Aorta (tissue), 5 donors: ENCODE measurements at regions not wholly inside any gene's neighbourhood (a gene's known extent, or its start where the extent isn't known, plus 50 kb on each side); places are given as distances from the start of the nearest gene placed in this dataset.

Experiments used
- ATAC-seq: fragments of 200-7000 bp; cut with Tn5 transposase; one replicate; pipeline ENCODE4 v1.9.1; 2022; ENCODE audit warnings: moderate library complexity; ENCODE audit not compliant: low FRiP score
- DNase-seq, 2 donors: peaks; one replicate each; pipeline ENCODE4 v3.0.0-alpha.2; 2020
- H3K27ac ChIP-seq, 2 donors: one replicate each; pipeline ENCODE4 v1.5.1; 2013; ENCODE audit warnings: low read length in 2 of 2, mild to moderate bottlenecking in 2 of 2, moderate library complexity in 2 of 2, control low read depth in 1 of 2, inconsistent platforms in 1 of 2, low read depth in 1 of 2
- H3K27me3 ChIP-seq, 2 donors: one replicate each; pipeline ENCODE4 v1.6.1; 2013; ENCODE audit warnings: control low read depth in 1 of 2, low read length in 1 of 2, mild to moderate bottlenecking in 1 of 2, moderate library complexity in 1 of 2; ENCODE audit not compliant: insufficient read depth in 2 of 2, control insufficient read depth in 1 of 2
- H3K36me3 ChIP-seq, 2 donors: one replicate each; pipeline ENCODE4 v1.6.1; 2013; ENCODE audit warnings: control low read depth in 1 of 2, low read length in 1 of 2, mild to moderate bottlenecking in 1 of 2; ENCODE audit not compliant: insufficient read depth in 2 of 2, control insufficient read depth in 1 of 2
- H3K4me1 ChIP-seq, 2 donors: one replicate each; pipeline ENCODE4 v1.6.1; 2013; ENCODE audit warnings: low read length in 2 of 2, control low read depth in 1 of 2, mild to moderate bottlenecking in 1 of 2, moderate library complexity in 1 of 2; ENCODE audit not compliant: insufficient read depth in 2 of 2, control insufficient read depth in 1 of 2
- H3K4me3 ChIP-seq, 2 donors: one replicate each; pipeline ENCODE4 v1.5.1; 2013; ENCODE audit warnings: low read length in 2 of 2, control low read depth in 1 of 2, mild to moderate bottlenecking in 1 of 2
- H3K9me3 ChIP-seq: one replicate; pipeline ENCODE4 v1.6.1; 2013; ENCODE audit warnings: mild to moderate bottlenecking, low read length; ENCODE audit not compliant: control insufficient read depth
- WGBS, 2 donors: extraction: QIAGEN DNeasy Blood & Tissue Kit; methylation state at CpG; one replicate each; pipeline ENCODE4 v1.1.7; 2013; 5-methylcytosine and 5-hydroxymethylcytosine counted together
- intact Hi-C, 2 donors: fragments of 100-400 bp; cut with DNase I; formaldehyde crosslinking; loops; one replicate each; pipeline versions ENCODE4 v1.14.2 to v1.15.0; 2022
- donor health status: healthy with polysubstance abuse.
- donor health status: Bipolar disorder and iron deficiency.
- donor health status: DM: no; HTN: no; CAD: no.
- donor health status: DM: no; HTN: no; CAD: no.
- donor health status: DM: yes; HTN: yes; CAD: no.

- WGBS, 2 donors: 80 to 85% methylated on average over 2 of the region's 2 CpGs
- intact Hi-C loops: no loop called here
- Histone ChIP-seq H3K9me3 (peaks cover 7% of the 10 kb centered on the region), H3K27me3 (no peaks in the 10 kb centered on the region), H3K4me3 (no peak overlapping the region), H3K36me3 (no peaks in the 10 kb centered on the region), H3K4me1 (no peaks in the 10 kb centered on the region), H3K27ac (no peak overlapping the region)
- DNase-seq (peak in 1 of 2 donors; percentile 11), ATAC-seq (no peak)
Measured at GRCh38 chr3:10563396-10563795, 58.0 kb upstream of the ATP2B2 start.

- Histone ChIP-seq H3K27ac (no peak overlapping the region), H3K4me1 (no peaks in the 10 kb centered on the region), H3K4me3 (no peak overlapping the region), H3K9me3 (peaks cover 7% of the 10 kb centered on the region), H3K36me3 (no peaks in the 10 kb centered on the region), H3K27me3 (no peaks in the 10 kb centered on the region)
- intact Hi-C loops: no loop called here
- 70 to 75% methylated on average over 3 of the region's 3 CpGs for WGBS, 2 donors
- ATAC-seq: no peak
- DNase-seq: peak in 1 of 2 donors; percentile 2
Measured at GRCh38 chr3:10565814-10566213, 60.4 kb upstream of the ATP2B2 start.

- no peak for DNase-seq
- peaks cover 7% of the 10 kb centered on the region for H3K9me3 ChIP-seq
- intact Hi-C loops: no loop called here
- no peaks in the 10 kb centered on the region for H3K36me3 ChIP-seq
- WGBS, 2 donors: 90 to 91% methylated on average over 3 of the region's 3 CpGs
- H3K27me3 ChIP-seq: no peaks in the 10 kb centered on the region
- H3K4me3 ChIP-seq: no peak overlapping the region
- no peak overlapping the region for H3K27ac ChIP-seq
- ATAC-seq: no peak
- no peaks in the 10 kb centered on the region for H3K4me1 ChIP-seq
Measured at GRCh38 chr3:10566451-10566850, 61.1 kb upstream of the ATP2B2 start.

- intact Hi-C loops: no loop called here
- DNase-seq (no peak), ATAC-seq (no peak)
- WGBS, 2 donors: 19 to 22% methylated on average over 5 of the region's 5 CpGs
- Histone ChIP-seq H3K4me1 (no peaks in the 10 kb centered on the region), H3K27ac (no peak overlapping the region), H3K36me3 (no peaks in the 10 kb centered on the region), H3K27me3 (no peaks in the 10 kb centered on the region), H3K4me3 (no peak overlapping the region), H3K9me3 (peaks cover 8% of the 10 kb centered on the region)
Measured at GRCh38 chr3:10568549-10568948, 63.2 kb upstream of the ATP2B2 start.

GRCh38 chr3:10570196-10570946 lies 65.0 kb upstream of the ATP2B2 start:
- no peak for ATAC-seq
- intact Hi-C loops: no loop called here
- H3K9me3 ChIP-seq: peaks cover 1% of the 10 kb centered on the region
- no peak overlapping the region for H3K4me3 ChIP-seq
- H3K27me3 ChIP-seq: no peaks in the 10 kb centered on the region
- no peaks in the 10 kb centered on the region for H3K4me1 ChIP-seq
- no peak overlapping the region for H3K27ac ChIP-seq
- no peak for DNase-seq
- WGBS, 2 donors: 65 to 71% methylated on average over 11 of the region's 11 CpGs
- H3K36me3 ChIP-seq: no peaks in the 10 kb centered on the region

GRCh38 chr3:10574101-10574620 lies 68.8 kb upstream of the ATP2B2 start:
- ATAC-seq: no peak
- 65 to 77% methylated on average over 6 of the region's 6 CpGs for WGBS, 2 donors
- no peak overlapping the region for H3K4me3 ChIP-seq
- no peaks in the 10 kb centered on the region for H3K4me1 ChIP-seq
- H3K27me3 ChIP-seq: no peaks in the 10 kb centered on the region
- H3K9me3 ChIP-seq: peaks cover 1% of the 10 kb centered on the region
- intact Hi-C loops: no loop called here
- no peaks in the 10 kb centered on the region for H3K36me3 ChIP-seq
- H3K27ac ChIP-seq: no peak overlapping the region
- no peak for DNase-seq

- Histone ChIP-seq H3K27me3 (no peaks in the 10 kb centered on the region), H3K4me1 (no peaks in the 10 kb centered on the region), H3K4me3 (no peak overlapping the region), H3K36me3 (no peaks in the 10 kb centered on the region), H3K27ac (no peak overlapping the region), H3K9me3 (peaks cover 1% of the 10 kb centered on the region)
- intact Hi-C loops: no loop called here
- no peak for ATAC-seq
- DNase-seq: no peak
- 87 to 89% methylated on average over 5 of the region's 5 CpGs for whole genome bisulfite sequencing, 2 donors
Measured at GRCh38 chr3:10575601-10576160, 70.3 kb upstream of the ATP2B2 start.

GRCh38 chr3:10577486-10577885 lies 72.1 kb upstream of the ATP2B2 start:
- intact Hi-C loops: no loop called here
- no peak for ATAC-seq
- Histone ChIP-seq H3K9me3 (no peaks in the 10 kb centered on the region), H3K27ac (no peak overlapping the region), H3K4me3 (no peak overlapping the region), H3K36me3 (no peaks in the 10 kb centered on the region), H3K4me1 (no peaks in the 10 kb centered on the region), H3K27me3 (no peaks in the 10 kb centered on the region)
- no peak for DNase-seq
- 17 to 20% methylated on average over 7 of the region's 7 CpGs for WGBS, 2 donors

- H3K9me3 ChIP-seq: no peaks in the 10 kb centered on the region
- intact Hi-C loops: no loop called here
- no peaks in the 10 kb centered on the region for H3K36me3 ChIP-seq
- no peak for ATAC-seq
- no peak for DNase-seq
- H3K4me1 ChIP-seq: no peaks in the 10 kb centered on the region
- H3K4me3 ChIP-seq: no peak overlapping the region
- no peak overlapping the region for H3K27ac ChIP-seq
- WGBS, 2 donors: 81 to 84% methylated on average over 8 of the region's 8 CpGs
- H3K27me3 ChIP-seq: no peaks in the 10 kb centered on the region
Measured at GRCh38 chr3:10580426-10580825, 75.0 kb upstream of the ATP2B2 start.
